Daoy (cell line): ENCODE measurements at regions not wholly inside any gene's neighbourhood (a gene's known extent, or its start where the extent isn't known, plus 50 kb on each side); places are given as distances from the start of the nearest gene placed in this dataset.
"Not testable (repeated sequence)": the region's sequence is repeated elsewhere in the genome, so short reads cannot be mapped to it uniquely, and the experiment has no call there.

Experiments used
- DNase-seq: peaks from one replicate; pipeline ENCODE4 v3.0.0-alpha.2; 2015; ENCODE audit warnings: low read depth

DNA sequence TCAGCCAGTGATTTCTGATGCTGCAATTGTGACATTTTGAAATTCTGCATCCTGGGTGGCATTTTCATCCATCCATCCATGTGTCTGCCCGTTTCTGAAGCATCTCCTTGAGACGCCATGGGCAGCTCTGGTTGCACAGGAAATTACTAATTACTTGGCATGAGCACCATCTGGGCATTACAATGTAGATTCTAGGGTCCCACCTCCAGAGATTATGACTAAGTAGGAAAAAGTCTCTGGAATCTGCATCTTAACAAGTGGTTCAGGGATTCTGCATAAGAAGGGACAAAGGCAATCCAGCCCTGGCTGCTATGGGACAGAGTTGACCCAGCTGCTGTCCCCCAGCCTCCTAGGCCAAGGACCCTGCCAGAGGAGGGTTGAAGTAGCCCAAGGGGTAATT is 65.3 kb downstream of the CUZD1 start:
- DNase-seq: peak; percentile 53

- no peak for DNase-seq
These were observed 65.7 kb downstream of the CUZD1 start for GRCh38 chr10:122779924-122780323.

DNA sequence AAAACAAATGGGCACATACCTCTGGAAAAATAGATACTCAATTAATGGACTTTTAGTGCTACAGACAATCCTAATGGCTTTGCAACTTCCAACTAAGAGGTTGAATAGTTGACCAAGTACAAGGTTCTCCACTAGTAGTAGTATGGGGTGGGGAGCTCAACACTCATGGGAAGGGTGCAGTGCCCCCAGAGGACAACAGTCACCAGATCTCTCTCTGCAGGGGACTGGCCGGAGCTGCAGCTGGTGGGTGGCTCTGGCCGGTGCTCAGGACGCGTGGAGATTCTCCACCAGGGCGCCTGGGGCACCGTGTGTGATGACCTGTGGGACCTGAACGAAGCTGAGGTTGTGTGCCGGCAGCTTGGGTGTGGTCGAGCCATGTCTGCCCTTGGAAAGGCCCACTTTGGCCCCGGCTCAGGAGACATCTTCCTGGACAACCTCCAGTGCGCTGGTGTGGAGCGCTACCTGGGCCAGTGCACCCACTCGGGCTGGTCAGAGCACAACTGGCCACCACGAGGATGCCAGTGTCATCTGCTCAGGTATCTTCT is 68.1 kb downstream of the CUZD1 start:
- DNase-seq: no peak

DNA sequence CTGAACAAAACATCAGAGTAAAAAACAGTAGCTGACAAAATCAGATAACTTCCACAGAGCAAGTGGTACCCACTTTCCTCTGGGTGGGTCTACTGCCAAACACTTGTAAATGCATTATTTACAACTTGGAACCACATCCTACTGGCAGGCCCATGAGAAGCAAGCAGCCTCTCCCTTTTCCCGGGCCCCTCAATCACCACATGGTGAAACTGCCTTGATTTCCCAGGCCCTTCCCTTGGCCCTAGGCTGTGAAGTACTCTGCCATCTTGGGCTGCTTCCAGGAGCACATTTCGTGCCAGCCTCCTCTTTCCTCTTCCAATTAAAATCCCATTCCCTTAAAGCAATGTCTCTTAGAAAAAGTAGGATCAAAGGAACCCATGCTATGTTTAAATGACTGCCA is 71.4 kb downstream of the CUZD1 start:
- no peak for DNase-seq

GRCh38 chr10:122771404-122771803 is 71.8 kb upstream of the C10orf120 start:
- DNase-seq: not testable (repeated sequence)

DNA sequence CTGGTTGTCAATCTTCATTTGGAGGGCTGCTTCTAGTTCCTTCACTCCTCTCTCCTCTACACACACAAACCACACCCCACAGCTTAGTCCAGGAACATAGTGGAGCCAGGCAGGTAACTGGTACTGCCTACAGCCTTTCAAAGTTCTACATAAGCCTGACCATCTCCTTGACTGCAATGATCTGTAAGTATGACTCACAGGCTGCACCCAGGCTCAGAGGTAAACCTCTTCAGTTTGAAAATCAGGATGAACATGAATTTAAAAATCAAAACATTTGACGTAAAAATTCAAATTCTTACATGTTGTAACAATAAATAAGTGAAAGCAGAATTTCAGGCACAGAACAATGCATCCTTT is 68.7 kb upstream of the C10orf120 start:
- no peak for DNase-seq

- no peak for DNase-seq
These were observed 68.2 kb upstream of the C10orf120 start for GRCh38 chr10:122767621-122768388.

DNA sequence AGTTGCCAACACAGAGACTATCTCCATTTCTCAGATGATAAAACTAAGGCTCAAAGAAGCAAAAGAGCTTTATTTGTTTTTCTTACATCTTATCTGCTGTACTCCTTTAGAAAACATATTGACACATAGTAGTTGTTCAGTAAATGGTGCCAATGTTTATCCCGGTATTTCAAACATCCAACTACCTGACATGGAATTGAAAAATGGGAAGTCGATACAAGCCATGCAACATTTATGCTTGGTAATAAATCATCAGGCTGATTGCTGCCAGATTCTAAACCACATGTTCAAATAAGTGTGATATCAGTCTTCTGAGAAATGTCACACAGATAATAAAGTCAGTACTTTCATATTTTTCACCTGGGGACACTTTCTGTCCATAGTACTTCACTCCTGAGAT is 65.8 kb upstream of the C10orf120 start:
- DNase-seq: no peak

DNA sequence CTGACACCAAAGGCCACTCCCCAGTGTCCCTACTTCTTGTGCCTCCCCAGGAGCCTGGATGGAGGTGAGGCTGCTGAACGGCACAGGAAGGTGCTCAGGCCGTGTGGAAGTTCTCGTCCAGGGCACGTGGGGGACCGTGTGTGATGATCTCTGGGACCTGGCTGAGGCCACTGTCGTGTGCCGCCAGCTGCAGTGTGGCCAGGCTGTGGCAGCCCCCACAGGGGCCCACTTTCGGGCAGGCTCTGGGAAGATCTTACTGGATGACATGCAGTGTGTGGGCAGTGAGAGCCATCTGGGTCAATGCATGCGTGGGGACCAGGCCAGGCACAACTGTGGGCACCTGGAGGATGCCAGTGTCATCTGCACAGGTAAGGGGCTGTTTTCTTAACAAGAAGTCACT is 57.0 kb upstream of the C10orf120 start:
- no peak for DNase-seq

GRCh38 chr10:122754491-122755235 is 55.0 kb upstream of the C10orf120 start:
- no peak for DNase-seq

DNA sequence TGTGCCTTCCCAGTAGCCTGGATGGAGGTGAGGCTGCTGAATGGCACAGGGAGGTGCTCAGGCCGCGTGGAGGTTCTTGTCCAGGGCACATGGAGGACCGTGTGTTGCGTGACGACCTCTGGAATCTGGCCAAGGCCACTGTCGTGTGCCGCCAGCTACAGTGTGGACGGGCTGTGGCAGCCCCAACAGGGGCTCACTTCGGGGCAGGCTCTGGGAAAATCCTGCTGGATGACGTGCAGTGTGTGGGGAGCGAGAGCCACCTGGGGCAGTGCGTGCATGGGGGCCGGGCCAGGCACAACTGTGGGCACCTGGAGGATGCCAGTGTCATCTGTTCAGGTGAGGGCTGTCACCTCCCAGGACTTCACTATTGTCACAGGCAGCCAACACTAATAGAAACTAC is 50.2 kb upstream of the C10orf120 start:
- DNase-seq: no peak
